IMR-90 (cell line): ENCODE measurements at regions not wholly inside any gene's neighbourhood (a gene's known extent, or its start where the extent isn't known, plus 50 kb on each side); places are given as distances from the start of the nearest gene placed in this dataset.
"Not testable (repeated sequence)": the region's sequence is repeated elsewhere in the genome, so short reads cannot be mapped to it uniquely, and the experiment has no call there.

Source experiments
- ATAC-seq: fragments of 200-7000 bp; cut with Tn5 transposase; 2 replicates; pipeline ENCODE4 v1.9.1; 2020; ENCODE audit warnings: low read depth, mild to moderate bottlenecking, moderate library complexity
- BruUV-seq: library from RNA; stranded (reverse); fragments of 400-500 nt; replicated peaks from 2 replicates; lab custom pipeline; 2021; lab: Mats Ljungman, UMichigan
- CTCF ChIA-PET: fragments of 300-600 bp; formaldehyde crosslinking; extraction: SDS; loops from one replicate; lab custom pipeline; 2021; ENCODE audit warnings: antibody characterized with exemption; lab: Yijun Ruan, JAX
- POLR2A ChIA-PET: fragments of 300-600 bp; sonication (Branson Sonifier 250); formaldehyde crosslinking; loops from one replicate; lab custom pipeline; 2022; ENCODE audit warnings: antibody characterized with exemption; ENCODE audit not compliant: unreplicated experiment; lab: Charles Lee
- DNase-seq: peaks from one replicate; pipeline ENCODE4 v3.0.0; 2013
- H2AFZ ChIP-seq: replicated peaks from 2 replicates; pipeline ENCODE3; 2013; ENCODE audit warnings: low read length, mild to moderate bottlenecking; ENCODE audit not compliant: poor library complexity
- H2AK5ac ChIP-seq: 2 replicates; pipeline ENCODE4 v1.6.1; 2013; ENCODE audit warnings: low read depth, low read length, inconsistent platforms
- H2AK9ac ChIP-seq: replicated peaks from 2 replicates; pipeline ENCODE3; 2013; ENCODE audit warnings: mild to moderate bottlenecking, low read depth, low read length, moderate library complexity; ENCODE audit not compliant: poor library complexity
- H2BK120ac ChIP-seq: 2 replicates; pipeline ENCODE4 v1.6.1; 2013; ENCODE audit warnings: low read depth, low read length, inconsistent platforms
- H2BK15ac ChIP-seq: 3 replicates; pipeline ENCODE4 v1.6.1; 2013; ENCODE audit warnings: low read depth, low read length, inconsistent platforms
- H2BK20ac ChIP-seq: 2 replicates; pipeline ENCODE4 v1.6.1; 2013; ENCODE audit warnings: low read depth, mild to moderate bottlenecking, inconsistent platforms, low read length, moderate library complexity
- H2BK5ac ChIP-seq: 2 replicates; pipeline ENCODE4 v1.6.1; 2013; ENCODE audit warnings: mild to moderate bottlenecking, low read depth, low read length, inconsistent platforms; ENCODE audit not compliant: poor library complexity, severe bottlenecking
- H3K14ac ChIP-seq: replicated peaks from 2 replicates; pipeline ENCODE4 v1.6.1; 2013; ENCODE audit warnings: low read depth, low read length, inconsistent platforms
- H3K18ac ChIP-seq: 2 replicates; pipeline ENCODE4 v1.6.1; 2013; ENCODE audit warnings: low read depth, low read length, control low read depth
- H3K23ac ChIP-seq: 2 replicates; pipeline ENCODE4 v1.6.1; 2013; ENCODE audit warnings: low read depth, low read length, inconsistent platforms
- H3K27ac ChIP-seq: 2 replicates; pipeline ENCODE4 v1.5.1; 2013; ENCODE audit warnings: mild to moderate bottlenecking, control low read depth, low read length; ENCODE audit not compliant: insufficient read depth
- H3K27me3 ChIP-seq: 2 replicates; pipeline ENCODE4 v1.6.1; 2013; ENCODE audit warnings: low read length; ENCODE audit not compliant: control insufficient read depth, insufficient read depth
- H3K36me3 ChIP-seq: 2 replicates; pipeline ENCODE4 v1.6.1; 2013; ENCODE audit warnings: low read length, mixed read lengths; ENCODE audit not compliant: control insufficient read depth, insufficient read depth
- H3K4ac ChIP-seq: 2 replicates; pipeline ENCODE4 v1.6.1; 2013; ENCODE audit warnings: low read depth, low read length, inconsistent platforms
- H3K4me1 ChIP-seq: 2 replicates; pipeline ENCODE4 v1.6.1; 2013; ENCODE audit warnings: low read length, mixed read lengths; ENCODE audit not compliant: control insufficient read depth, insufficient read depth
- H3K4me2 ChIP-seq: 2 replicates; pipeline ENCODE4 v1.6.1; 2013; ENCODE audit warnings: low read depth, mild to moderate bottlenecking, control low read depth, low read length, moderate library complexity
- H3K4me3 ChIP-seq: 2 replicates; pipeline ENCODE4 v1.5.1; 2013; ENCODE audit warnings: low read depth, mild to moderate bottlenecking, control low read depth, low read length, moderate library complexity; ENCODE audit not compliant: insufficient read depth
- H3K56ac ChIP-seq: 2 replicates; pipeline ENCODE4 v1.6.1; 2013; ENCODE audit warnings: low read length, inconsistent platforms; ENCODE audit not compliant: insufficient read depth; ENCODE audit errors: extremely low read depth
- H3K79me1 ChIP-seq, 2 experiments: 2 replicates each; pipeline ENCODE4 v1.6.1; 2013; ENCODE audit warnings: low read length in 2 of 2, inconsistent platforms in 1 of 2, low read depth in 1 of 2
- H3K9ac ChIP-seq: 2 replicates; pipeline ENCODE4 v1.6.1; 2013; ENCODE audit warnings: low read depth, low read length, control low read depth
- H3K9me1 ChIP-seq: 2 replicates; pipeline ENCODE4 v1.6.1; 2013; ENCODE audit warnings: low read length, inconsistent platforms; ENCODE audit not compliant: insufficient read depth
- H3K9me3 ChIP-seq: 2 replicates; pipeline ENCODE4 v1.6.1; 2013; ENCODE audit warnings: low read length; ENCODE audit not compliant: control insufficient read depth, insufficient read depth
- H4K20me1 ChIP-seq: 2 replicates; pipeline ENCODE4 v1.6.1; 2013; ENCODE audit warnings: low read length, inconsistent platforms; ENCODE audit not compliant: insufficient read depth
- H4K5ac ChIP-seq: 2 replicates; pipeline ENCODE4 v1.6.1; 2013; ENCODE audit warnings: mild to moderate bottlenecking, low read depth, low read length, control low read depth
- H4K8ac ChIP-seq, 2 experiments: 2 replicates each; pipeline ENCODE4 v1.6.1; 2013; ENCODE audit warnings: low read depth in 2 of 2, low read length in 2 of 2, control low read depth in 1 of 2, inconsistent platforms in 1 of 2
- H4K91ac ChIP-seq: 2 replicates; pipeline ENCODE4 v1.6.1; 2013; ENCODE audit warnings: low read depth, low read length, inconsistent platforms; ENCODE audit not compliant: insufficient read depth
- CEBPB ChIP-seq: IDR thresholded peaks from 2 replicates; pipeline ENCODE4 v1.6.1; 2012; ENCODE audit warnings: low read depth, low read length, improper control_type of control experiment
- ELK1 ChIP-seq: fragments of 150-350 bp; IDR thresholded peaks from 2 replicates; pipeline ENCODE4 v1.6.1; 2016; ENCODE audit warnings: low read depth, mild to moderate bottlenecking, low read length, moderate library complexity, borderline replicate concordance
- MXI1 ChIP-seq: IDR thresholded peaks from 2 replicates; pipeline ENCODE4 v1.6.1; 2012; ENCODE audit warnings: low read depth, mild to moderate bottlenecking, low read length, moderate library complexity, borderline replicate concordance
- RAD21 ChIP-seq: IDR thresholded peaks from 2 replicates; pipeline ENCODE4 v1.6.1; 2012; ENCODE audit warnings: low read length, improper control_type of control experiment
- WGBS, 2 experiments: methylation state at CpG; one replicate each; pipeline versions ENCODE4 v1.1.5 to v1.1.7; 2013; ENCODE audit warnings: missing lambda C conversion rate in 2 of 2; ENCODE audit not compliant: insufficient read length in 1 of 2; ENCODE audit errors: extremely low coverage in 2 of 2; 5-methylcytosine and 5-hydroxymethylcytosine counted together
- dilution Hi-C: fragments of 300-500 bp; cut with HindIII; formaldehyde crosslinking; loops from one replicate; pipeline ENCODE4 v1.14.3; 2018; ENCODE audit warnings: low sequenced_read_pairs; ENCODE audit not compliant: unreplicated experiment
- in situ Hi-C: fragments of 300-500 bp; cut with MboI; formaldehyde crosslinking; loops from 3 replicates; pipeline ENCODE4 v1.14.3; 2019; ENCODE audit warnings: low sequenced_read_pairs, inconsistent platforms, mixed read lengths
- intact Hi-C: fragments of 100-400 bp; cut with micrococcal nuclease; formaldehyde crosslinking; loops from 2 replicates; pipeline ENCODE4 v1.10.0; 2022

- Histone ChIP-seq H3K4me3 (no peak overlapping the region), H3K9me3 (no peaks in the 10 kb centered on the region), H2BK15ac (no peak overlapping the region), H3K56ac (no peak overlapping the region), H3K23ac (no peak overlapping the region), H2AK9ac (no peak overlapping the region), H2BK20ac (no peak overlapping the region), H3K4ac (no peak overlapping the region), H2BK5ac (no peak overlapping the region), H2AFZ (no peak overlapping the region), H3K79me1 (no peaks in the 10 kb centered on the region), H3K36me3 (no peaks in the 10 kb centered on the region), H3K27me3 (0 out of 2 replicates have a peak, but pooled peaks cover 2% of the 10 kb centered on the region), H3K9ac (no peak overlapping the region), H4K8ac (no peak overlapping the region), H3K4me1 (no peaks in the 10 kb centered on the region), H3K4me2 (no peak overlapping the region), H4K5ac (no peak overlapping the region), H4K20me1 (no peaks in the 10 kb centered on the region), H2BK120ac (no peak overlapping the region), H3K9me1 (no peaks in the 10 kb centered on the region), H3K14ac (no peak overlapping the region), H2AK5ac (no peak overlapping the region), H3K27ac (no peak overlapping the region), H4K91ac (no peak overlapping the region), H3K18ac (no peak overlapping the region)
- no peak for TF ChIP-seq RAD21
- TF ChIP-seq CEBPB = no peak
- TF ChIP-seq ELK1 = no peak
- no peak for TF ChIP-seq MXI1
- ChIA-PET CTCF (no interaction called here), POLR2A (no interaction called here)
- no TSS peak for BruUV-seq
- intact Hi-C loops (no loop called here), in situ Hi-C loops (no loop called here), dilution Hi-C loops (no loop called here)
- DNase-seq = no peak
- ATAC-seq = no peak
- no CpG with 5 or more reads among the region's 1 CpG for WGBS, 2 experiments
Measured at GRCh38 chrX:51158231-51158630, 174.4 kb upstream of the NUDT10 start.

GRCh38 chrX:51159378-51159777, 173.2 kb upstream of the NUDT10 start:
- dilution Hi-C loops, intact Hi-C loops, BruUV-seq, H3K4me1 ChIP-seq, H2AK5ac ChIP-seq, H3K9me3 ChIP-seq, H2BK15ac ChIP-seq, ATAC-seq, H2BK20ac ChIP-seq, H3K4me2 ChIP-seq, H3K9ac ChIP-seq, H4K20me1 ChIP-seq, H3K4ac ChIP-seq, H2AK9ac ChIP-seq, H3K4me3 ChIP-seq, H2BK5ac ChIP-seq, H3K27ac ChIP-seq, H4K91ac ChIP-seq, H2AFZ ChIP-seq, H3K79me1 ChIP-seq, CTCF ChIA-PET, H3K23ac ChIP-seq, H4K8ac ChIP-seq, H3K56ac ChIP-seq, H3K9me1 ChIP-seq, H4K5ac ChIP-seq, H3K36me3 ChIP-seq, H3K27me3 ChIP-seq, DNase-seq, H3K18ac ChIP-seq, H3K14ac ChIP-seq, in situ Hi-C loops, POLR2A ChIA-PET, H2BK120ac ChIP-seq: not testable (repeated sequence)
- WGBS, 2 experiments = no CpG with 5 or more reads among the region's 1 CpG
